GM10248 (cell line): ENCODE measurements at regions not wholly inside any gene's neighbourhood (a gene's known extent, or its start where the extent isn't known, plus 50 kb on each side); places are given as distances from the start of the nearest gene placed in this dataset.

Source experiments
- CTCF ChIA-PET: fragments of 300-600 bp; sonication (Branson Sonifier 250); formaldehyde crosslinking; extraction: SDS; loops from one replicate; lab custom pipeline; 2021; ENCODE audit warnings: antibody characterized with exemption; lab: Yijun Ruan, JAX
- POLR2A ChIA-PET: fragments of 350-650 bp; sonication (Branson Sonifier 250); formaldehyde crosslinking; extraction: SDS; loops from one replicate; lab custom pipeline; 2020; ENCODE audit warnings: antibody characterized with exemption; lab: Yijun Ruan, JAX
- DNase-seq: peaks from one replicate; pipeline ENCODE4 v3.0.0; 2012; ENCODE audit errors: extremely low spot score
- TF ChIP-seq, protein P1 (sequence below): IDR thresholded peaks from 2 replicates; pipeline ENCODE4 v1.5.1; 2012; ENCODE audit warnings: mild to moderate bottlenecking, low read depth; ENCODE audit errors: extremely low read depth, missing control alignments, control extremely low read depth

DNA sequence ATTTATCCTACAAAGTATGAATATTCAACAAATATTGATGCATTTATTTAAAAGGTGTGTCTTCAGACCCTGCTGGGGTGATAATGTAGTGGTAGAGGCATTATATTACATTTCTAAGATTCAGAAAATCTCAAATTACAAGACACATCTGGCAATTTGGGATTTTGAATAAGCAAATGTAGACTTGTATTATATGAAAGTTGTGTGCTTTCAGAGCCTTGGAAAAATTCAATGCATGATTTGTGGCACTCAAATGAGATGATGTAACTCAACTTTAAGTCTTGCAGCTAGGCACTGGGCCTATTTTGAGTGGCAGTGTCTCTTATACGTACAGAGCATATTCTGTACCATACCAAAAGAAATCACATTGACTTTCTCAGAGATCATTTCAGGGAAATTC lies 214.4 kb downstream of the ETS1 start:
- TF ChIP-seq, protein P1, sequence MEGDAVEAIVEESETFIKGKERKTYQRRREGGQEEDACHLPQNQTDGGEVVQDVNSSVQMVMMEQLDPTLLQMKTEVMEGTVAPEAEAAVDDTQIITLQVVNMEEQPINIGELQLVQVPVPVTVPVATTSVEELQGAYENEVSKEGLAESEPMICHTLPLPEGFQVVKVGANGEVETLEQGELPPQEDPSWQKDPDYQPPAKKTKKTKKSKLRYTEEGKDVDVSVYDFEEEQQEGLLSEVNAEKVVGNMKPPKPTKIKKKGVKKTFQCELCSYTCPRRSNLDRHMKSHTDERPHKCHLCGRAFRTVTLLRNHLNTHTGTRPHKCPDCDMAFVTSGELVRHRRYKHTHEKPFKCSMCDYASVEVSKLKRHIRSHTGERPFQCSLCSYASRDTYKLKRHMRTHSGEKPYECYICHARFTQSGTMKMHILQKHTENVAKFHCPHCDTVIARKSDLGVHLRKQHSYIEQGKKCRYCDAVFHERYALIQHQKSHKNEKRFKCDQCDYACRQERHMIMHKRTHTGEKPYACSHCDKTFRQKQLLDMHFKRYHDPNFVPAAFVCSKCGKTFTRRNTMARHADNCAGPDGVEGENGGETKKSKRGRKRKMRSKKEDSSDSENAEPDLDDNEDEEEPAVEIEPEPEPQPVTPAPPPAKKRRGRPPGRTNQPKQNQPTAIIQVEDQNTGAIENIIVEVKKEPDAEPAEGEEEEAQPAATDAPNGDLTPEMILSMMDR: no peak
- POLR2A ChIA-PET: no interaction called here
- DNase-seq: no peak
- CTCF ChIA-PET: interaction anchor here (0.9 kb wide), 1 partner anchor 10 kb away, joined by 5 read pairs; no protein-coding TSS in a partner anchor

DNA sequence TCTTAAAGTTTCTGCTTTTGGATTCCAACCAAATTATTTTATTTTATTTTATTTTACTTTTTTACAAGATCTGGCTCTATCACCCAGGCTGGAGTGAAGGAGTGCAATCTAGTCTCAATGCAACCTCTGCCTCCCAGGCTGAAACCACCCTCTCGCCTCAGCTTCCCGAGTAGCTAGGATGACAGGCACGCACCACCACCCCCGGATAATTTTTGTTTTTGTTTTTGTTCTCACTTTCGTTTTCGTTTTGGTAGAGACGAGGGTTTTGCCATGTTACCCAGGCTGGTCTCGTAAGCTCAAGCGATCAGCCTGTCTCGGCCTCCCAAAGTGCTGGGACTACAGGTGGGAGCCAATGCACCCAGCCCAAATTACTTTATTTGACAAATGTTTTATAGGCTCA lies 219.8 kb downstream of the ETS1 start:
- DNase-seq: no peak
- ChIA-PET POLR2A (no interaction called here), CTCF (interaction anchor here (1.7 kb wide), 1 partner anchor 11 kb away, joined by 5 read pairs; no protein-coding TSS in a partner anchor)
- TF ChIP-seq, protein P1: no peak

DNA sequence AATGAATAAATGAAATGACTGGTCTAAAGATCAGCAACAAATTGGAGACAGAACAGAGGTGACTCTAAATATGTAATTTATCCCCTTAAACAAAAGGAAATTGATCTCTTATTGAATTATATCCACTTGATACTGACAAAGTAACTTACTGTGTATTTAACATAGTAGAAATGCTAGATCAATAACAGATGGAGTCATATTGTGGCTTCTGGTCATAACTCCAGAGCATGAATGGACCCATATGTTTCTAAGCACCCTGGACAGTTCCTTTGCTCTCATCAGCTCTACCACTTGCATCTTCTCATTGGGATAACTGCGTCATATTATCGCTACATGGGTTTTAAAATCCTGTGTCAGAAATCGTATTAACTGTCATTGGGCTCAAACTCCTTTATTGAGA lies 222.3 kb downstream of the ETS1 start:
- TF ChIP-seq, protein P1: no peak
- ChIA-PET CTCF (interaction anchor here (1.8 to 1.9 kb wide), 2 partner anchors 16 to 54 kb away, joined by 4 read pairs; no protein-coding TSS in a partner anchor), POLR2A (no interaction called here)
- peak; percentile 16 for DNase-seq

DNA sequence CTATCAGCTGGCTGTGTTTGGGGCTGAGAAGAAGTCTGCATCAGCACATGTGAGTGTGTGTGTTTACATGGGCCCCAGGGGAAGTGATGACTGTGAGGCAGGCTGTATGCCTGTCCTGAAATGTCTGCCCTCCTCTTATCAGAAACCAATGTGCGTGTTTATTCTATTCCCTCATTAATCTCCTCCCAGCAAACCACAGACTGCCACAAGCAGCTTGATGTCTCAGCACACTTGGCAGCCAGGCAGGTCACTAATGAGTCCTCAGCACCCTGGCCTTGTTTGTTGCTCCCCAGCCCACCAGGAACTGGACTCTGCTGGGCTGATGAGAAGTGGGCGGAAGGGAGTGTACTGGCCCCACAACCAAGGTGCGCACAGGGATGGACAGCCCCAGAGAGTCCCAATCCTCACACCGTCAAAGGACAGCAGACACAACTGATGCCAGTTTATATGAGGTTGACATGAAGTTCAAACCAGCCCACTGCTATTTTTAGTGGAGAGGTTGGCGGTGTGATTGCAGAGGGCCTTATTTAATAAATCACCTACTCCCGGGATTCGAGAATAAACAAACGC lies 225.8 kb downstream of the ETS1 start:
- CTCF ChIA-PET: interaction anchor here (1.0 to 1.3 kb wide), 7 partner anchors 8 to 41 kb away, joined by 3 to 4 read pairs (median 3); no protein-coding TSS in a partner anchor
- TF ChIP-seq, protein P1: no peak
- POLR2A ChIA-PET: no interaction called here
- no peak for DNase-seq

DNA sequence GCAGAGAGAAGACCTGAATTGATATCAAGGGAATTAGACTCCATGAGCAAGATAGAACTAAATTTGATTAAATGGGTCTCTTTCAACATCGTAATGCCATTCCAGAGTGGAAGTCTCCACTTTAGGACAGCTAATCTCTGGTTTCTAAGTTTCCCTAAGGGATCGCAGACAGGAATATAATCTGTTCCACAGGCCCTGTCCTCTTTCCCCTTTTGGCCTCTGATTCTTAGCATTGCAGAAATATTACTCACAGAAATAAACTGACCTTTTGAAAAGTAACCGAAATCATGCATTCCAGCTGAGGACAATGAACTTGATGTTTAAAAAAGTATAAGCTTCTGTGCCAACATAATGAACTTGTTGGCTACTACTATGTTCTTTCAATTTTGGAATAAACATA lies 227.8 kb downstream of the ETS1 start:
- no peak for DNase-seq
- CTCF ChIA-PET: interaction anchor here (2.5 kb wide), 1 partner anchor 16 kb away, joined by 10 read pairs; no protein-coding TSS in a partner anchor
- POLR2A ChIA-PET: no interaction called here
- TF ChIP-seq, protein P1: no peak

DNA sequence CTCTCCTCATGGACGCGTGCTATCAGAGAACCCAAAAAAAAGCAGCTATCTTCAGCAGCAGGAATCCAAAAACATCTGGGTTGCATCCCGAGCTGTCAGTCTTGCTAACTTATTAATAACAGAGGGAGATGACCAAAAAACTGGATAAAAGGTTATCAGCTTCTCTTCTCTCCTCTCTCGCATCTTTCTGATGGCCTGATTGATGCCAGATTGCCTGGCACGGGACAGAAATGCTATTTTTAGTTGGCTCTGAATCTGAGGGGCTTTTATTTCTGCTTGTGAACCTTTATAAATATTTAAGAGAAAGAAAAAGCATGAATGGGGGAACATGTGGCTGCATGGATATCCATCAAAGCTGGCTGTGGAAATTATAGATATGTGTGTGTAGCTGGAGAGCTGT lies 230.3 kb downstream of the ETS1 start:
- ChIA-PET POLR2A (no interaction called here), CTCF (interaction anchor here (1.3 to 1.5 kb wide), 3 partner anchors 10 to 99 kb away, joined by 3 to 5 read pairs (median 3); no protein-coding TSS in a partner anchor)
- no peak for DNase-seq
- TF ChIP-seq, protein P1: no peak
